ENCODE measurements at regions not wholly inside any gene's neighbourhood (a gene's known extent, or its start where the extent isn't known, plus 50 kb on each side); places are given as distances from the start of the nearest gene placed in this dataset.

DNA sequence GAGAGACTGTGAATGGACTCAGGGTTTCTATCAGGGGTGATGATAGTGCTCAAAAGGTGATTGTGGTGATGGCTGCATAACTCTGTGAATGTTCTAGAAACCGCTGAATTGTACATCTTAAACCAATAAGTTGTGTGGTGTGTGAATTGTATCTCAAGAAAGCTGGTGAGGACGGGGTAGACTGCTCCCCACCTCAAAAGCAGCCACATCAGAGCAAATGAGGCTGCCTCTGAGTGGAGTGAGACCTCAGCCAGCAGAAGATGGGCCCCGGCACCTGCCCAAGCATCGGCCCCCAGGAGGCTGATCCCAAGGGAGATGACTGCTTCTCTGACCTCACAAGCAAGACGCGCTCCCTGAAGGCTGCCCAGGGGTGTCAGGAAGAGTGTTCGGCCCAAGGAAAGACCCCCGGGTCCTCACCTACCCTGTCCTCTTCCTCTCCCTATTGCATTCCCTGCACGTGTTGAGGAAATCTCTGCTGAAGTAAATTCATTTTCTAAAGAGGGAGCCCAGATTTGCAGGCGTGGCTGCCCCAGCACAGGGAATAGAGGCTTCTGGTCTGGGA is 279.3 kb upstream of the SHH start:
- Histone ChIP-seq H3K27ac (ENCODE audit: insufficient read depth, low read depth, low read length) (no peak overlapping the region), H3K79me2 (ENCODE audit: control insufficient read depth, insufficient read depth, low read length) (no peaks in the 10 kb centered on the region), H4K20me1 (replicated peaks; ENCODE audit: control insufficient read depth, extremely low read depth, insufficient read depth, low read length) (no peaks in the 10 kb centered on the region), H3K4me1 (ENCODE audit: control insufficient read depth, extremely low read depth, insufficient read depth, low read length) (no peaks in the 10 kb centered on the region), H3K36me3 (ENCODE audit: control insufficient read depth in 2 of 2, extremely low read depth in 1 of 2, insufficient read depth in 2 of 2, low read length in 2 of 2) (no peaks in the 10 kb centered on the region), H3K4me2 (ENCODE audit: insufficient read depth, low read length) (no peak overlapping the region), H3K27me3 (ENCODE audit: control insufficient read depth in 2 of 2, insufficient read depth in 2 of 2, low read length in 2 of 2) (no peaks in the 10 kb centered on the region), H3K9me3 (replicated peaks; ENCODE audit: control insufficient read depth, insufficient read depth, low read length) (no peaks in the 10 kb centered on the region), H3K9me1 (replicated peaks; ENCODE audit: control insufficient read depth, extremely low read depth, insufficient read depth, low read length) (no peaks in the 10 kb centered on the region), H3K9ac (replicated peaks; ENCODE audit: extremely low read depth, insufficient read depth, low read length) (no peak overlapping the region), H2AFZ (ENCODE audit: low read depth, low read length) (no peak overlapping the region), H3K4me3 (replicated peaks in 1 of 3; ENCODE audit: insufficient read depth in 1 of 3, low read depth in 1 of 3, low read length in 3 of 3) (no peak overlapping the region)
- CTCF ChIA-PET: no interaction called here
- intact Hi-C loops (cut with micrococcal nuclease): no loop called here
- DNase-seq (ENCODE audit: low read depth, low spot score): no peak
- dilution Hi-C loops (cut with MboI; ENCODE audit: extremely low pct_ligation_motif_present, low sequenced_read_pairs): no loop called here
- POLR2A ChIA-PET: no interaction called here
- TF ChIP-seq POLR2A (IDR thresholded peaks at IDR 0.05; ENCODE audit: low read depth, low read length): no peak
- TF ChIP-seq, protein P1, sequence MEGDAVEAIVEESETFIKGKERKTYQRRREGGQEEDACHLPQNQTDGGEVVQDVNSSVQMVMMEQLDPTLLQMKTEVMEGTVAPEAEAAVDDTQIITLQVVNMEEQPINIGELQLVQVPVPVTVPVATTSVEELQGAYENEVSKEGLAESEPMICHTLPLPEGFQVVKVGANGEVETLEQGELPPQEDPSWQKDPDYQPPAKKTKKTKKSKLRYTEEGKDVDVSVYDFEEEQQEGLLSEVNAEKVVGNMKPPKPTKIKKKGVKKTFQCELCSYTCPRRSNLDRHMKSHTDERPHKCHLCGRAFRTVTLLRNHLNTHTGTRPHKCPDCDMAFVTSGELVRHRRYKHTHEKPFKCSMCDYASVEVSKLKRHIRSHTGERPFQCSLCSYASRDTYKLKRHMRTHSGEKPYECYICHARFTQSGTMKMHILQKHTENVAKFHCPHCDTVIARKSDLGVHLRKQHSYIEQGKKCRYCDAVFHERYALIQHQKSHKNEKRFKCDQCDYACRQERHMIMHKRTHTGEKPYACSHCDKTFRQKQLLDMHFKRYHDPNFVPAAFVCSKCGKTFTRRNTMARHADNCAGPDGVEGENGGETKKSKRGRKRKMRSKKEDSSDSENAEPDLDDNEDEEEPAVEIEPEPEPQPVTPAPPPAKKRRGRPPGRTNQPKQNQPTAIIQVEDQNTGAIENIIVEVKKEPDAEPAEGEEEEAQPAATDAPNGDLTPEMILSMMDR (IDR thresholded peaks at IDR 0.05; ENCODE audit: extremely low read depth in 1 of 2, insufficient read depth in 1 of 2, low read depth in 1 of 2, low read length in 2 of 2): no peak
- no peak for TF ChIP-seq MYC (IDR thresholded peaks at IDR 0.05; ENCODE audit: low read depth, low read length)
- TF ChIP-seq EZH2 (IDR thresholded peaks at IDR 0.05; ENCODE audit: borderline replicate concordance, low read depth, low read length, severe bottlenecking): no peak
- no peak for TF ChIP-seq JUN (IDR thresholded peaks at IDR 0.05; ENCODE audit: borderline replicate concordance, insufficient read depth, insufficient read length, low read depth)
- TF ChIP-seq, protein P2, sequence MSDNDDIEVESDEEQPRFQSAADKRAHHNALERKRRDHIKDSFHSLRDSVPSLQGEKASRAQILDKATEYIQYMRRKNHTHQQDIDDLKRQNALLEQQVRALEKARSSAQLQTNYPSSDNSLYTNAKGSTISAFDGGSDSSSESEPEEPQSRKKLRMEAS (IDR thresholded peaks at IDR 0.05; ENCODE audit: insufficient read depth, insufficient read length): no peak
- no peak for TF ChIP-seq FOS (IDR thresholded peaks at IDR 0.05; ENCODE audit: borderline replicate concordance, insufficient read depth, low read length)
- TF ChIP-seq GATA2 (IDR thresholded peaks at IDR 0.05; ENCODE audit: insufficient read depth, insufficient read length, low read depth, low read length): no peak
- TF ChIP-seq POLR2AphosphoS5 (IDR thresholded peaks at IDR 0.05; ENCODE audit: insufficient read depth, low read depth, low read length): no peak
- BruUV-seq (replicated peaks): no TSS peak
- FAIRE-seq: no peak
